Chondrocyte (in vitro differentiated cells): ENCODE measurements at regions not wholly inside any gene's neighbourhood (a gene's known extent, or its start where the extent isn't known, plus 50 kb on each side); places are given as distances from the start of the nearest gene placed in this dataset.
A peak's percentile ranks its signal among the peaks of the same experiment; 100 is the strongest.

ENCODE experiments used
- DNase-seq: peaks from one replicate; pipeline ENCODE4 v3.0.0; 2021; ENCODE audit warnings: mixed read lengths, low spot score
- H3K27ac Mint-ChIP-seq: one replicate; pipeline ENCODE4 v1.8.0; 2021; ENCODE audit warnings: mild to moderate bottlenecking, moderate library complexity, mixed read lengths; ENCODE audit not compliant: unreplicated experiment
- H3K27me3 Mint-ChIP-seq: 2 replicates; pipeline ENCODE4 v1.8.0; 2021; ENCODE audit warnings: low read depth, mixed read lengths
- H3K36me3 Mint-ChIP-seq: 2 replicates; pipeline ENCODE4 v1.8.0; 2021; ENCODE audit warnings: low read depth, mixed read lengths
- H3K4me1 Mint-ChIP-seq: 2 replicates; pipeline ENCODE4 v1.8.0; 2021; ENCODE audit warnings: low read depth, mild to moderate bottlenecking, mixed read lengths
- H3K4me3 Mint-ChIP-seq: one replicate; pipeline ENCODE4 v1.8.0; 2021; ENCODE audit warnings: mild to moderate bottlenecking, moderate library complexity, mixed read lengths; ENCODE audit not compliant: unreplicated experiment
- H3K9me3 Mint-ChIP-seq: 2 replicates; pipeline ENCODE4 v1.8.0; 2021; ENCODE audit warnings: low read depth, mixed read lengths
- TF ChIP-seq, protein P1 (sequence below): fragments of 200-600 bp; sonication (generic); IDR thresholded peaks from 2 replicates; pipeline ENCODE4 v1.5.0; 2021; ENCODE audit warnings: antibody characterized with exemption, mild to moderate bottlenecking, moderate library complexity

DNA sequence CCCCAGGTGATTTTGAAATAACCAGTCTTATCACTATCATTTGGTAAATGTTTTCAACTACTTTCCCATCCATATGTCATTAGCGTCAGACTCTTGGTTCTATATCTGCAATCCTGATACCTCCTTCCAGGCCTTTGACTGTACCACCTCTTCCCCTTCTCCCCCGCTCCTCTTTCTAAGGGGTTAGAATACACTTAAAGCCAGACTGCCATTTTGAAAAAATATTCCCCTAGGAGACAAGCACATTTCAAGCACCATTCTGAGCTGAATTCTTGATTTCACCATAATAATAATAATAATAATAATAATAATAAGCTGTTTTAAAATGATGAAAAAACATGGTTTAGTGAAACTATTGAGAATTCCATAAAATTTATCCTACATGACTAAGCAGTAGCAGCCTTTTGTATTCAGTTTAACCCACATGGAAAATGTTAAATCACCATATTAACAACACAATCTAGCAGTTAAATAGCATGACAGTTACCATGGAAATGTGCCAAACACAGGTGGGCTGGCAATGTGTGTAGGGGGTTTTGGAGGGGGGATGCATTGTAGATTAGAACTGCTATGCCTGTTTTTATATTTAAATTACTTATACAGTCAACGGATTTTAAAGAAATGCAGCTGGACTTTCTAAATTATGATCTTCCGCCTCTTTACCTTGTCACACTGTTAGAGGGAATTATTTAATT lies 480.2 kb upstream of the DEPDC1 start:
- H3K4me3 Mint-ChIP-seq = no peak overlapping the region
- H3K4me1 Mint-ChIP-seq = no peaks in the 10 kb centered on the region
- TF ChIP-seq, protein P1, sequence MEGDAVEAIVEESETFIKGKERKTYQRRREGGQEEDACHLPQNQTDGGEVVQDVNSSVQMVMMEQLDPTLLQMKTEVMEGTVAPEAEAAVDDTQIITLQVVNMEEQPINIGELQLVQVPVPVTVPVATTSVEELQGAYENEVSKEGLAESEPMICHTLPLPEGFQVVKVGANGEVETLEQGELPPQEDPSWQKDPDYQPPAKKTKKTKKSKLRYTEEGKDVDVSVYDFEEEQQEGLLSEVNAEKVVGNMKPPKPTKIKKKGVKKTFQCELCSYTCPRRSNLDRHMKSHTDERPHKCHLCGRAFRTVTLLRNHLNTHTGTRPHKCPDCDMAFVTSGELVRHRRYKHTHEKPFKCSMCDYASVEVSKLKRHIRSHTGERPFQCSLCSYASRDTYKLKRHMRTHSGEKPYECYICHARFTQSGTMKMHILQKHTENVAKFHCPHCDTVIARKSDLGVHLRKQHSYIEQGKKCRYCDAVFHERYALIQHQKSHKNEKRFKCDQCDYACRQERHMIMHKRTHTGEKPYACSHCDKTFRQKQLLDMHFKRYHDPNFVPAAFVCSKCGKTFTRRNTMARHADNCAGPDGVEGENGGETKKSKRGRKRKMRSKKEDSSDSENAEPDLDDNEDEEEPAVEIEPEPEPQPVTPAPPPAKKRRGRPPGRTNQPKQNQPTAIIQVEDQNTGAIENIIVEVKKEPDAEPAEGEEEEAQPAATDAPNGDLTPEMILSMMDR = no peak
- no peaks in the 10 kb centered on the region for H3K36me3 Mint-ChIP-seq
- H3K27ac Mint-ChIP-seq = no peak overlapping the region
- no peak for DNase-seq
- H3K27me3 Mint-ChIP-seq = peaks cover 4% of the 10 kb centered on the region
- H3K9me3 Mint-ChIP-seq = no peaks in the 10 kb centered on the region

GRCh38 chr1:68979891-68980290 lies 483.0 kb upstream of the DEPDC1 start:
- H3K4me3 Mint-ChIP-seq = no peak overlapping the region
- TF ChIP-seq, protein P1 = no peak
- H3K4me1 Mint-ChIP-seq = no peaks in the 10 kb centered on the region
- no peaks in the 10 kb centered on the region for H3K36me3 Mint-ChIP-seq
- H3K27me3 Mint-ChIP-seq = peaks cover 4% of the 10 kb centered on the region
- H3K9me3 Mint-ChIP-seq = no peaks in the 10 kb centered on the region
- no peak for DNase-seq
- H3K27ac Mint-ChIP-seq = no peak overlapping the region

DNA sequence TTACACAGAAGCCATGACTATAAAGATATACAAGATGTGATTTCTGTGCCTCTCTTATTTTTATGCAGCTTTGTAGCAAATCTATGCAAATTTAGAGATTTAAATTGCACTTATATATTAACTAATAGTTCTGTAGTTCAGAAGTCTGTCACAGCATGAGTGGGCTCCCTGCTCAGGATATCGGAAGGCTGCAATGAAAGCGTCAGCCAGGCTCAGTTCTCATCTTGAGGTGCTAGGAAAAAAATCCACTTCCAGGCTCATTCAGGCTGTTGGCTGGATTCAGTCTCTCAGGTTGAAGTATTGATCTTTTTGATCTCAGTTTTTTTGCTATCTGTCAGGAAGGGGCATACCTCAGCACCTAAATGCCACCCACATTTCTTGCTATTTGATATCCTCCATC lies 487.4 kb upstream of the DEPDC1 start:
- Mint-ChIP-seq H3K9me3 (peaks cover 15% of the 10 kb centered on the region), H3K36me3 (no peaks in the 10 kb centered on the region), H3K27me3 (peaks cover 2% of the 10 kb centered on the region), H3K4me3 (no peak overlapping the region), H3K4me1 (no peaks in the 10 kb centered on the region), H3K27ac (no peak overlapping the region)
- no peak for DNase-seq
- TF ChIP-seq, protein P1 = no peak

DNA sequence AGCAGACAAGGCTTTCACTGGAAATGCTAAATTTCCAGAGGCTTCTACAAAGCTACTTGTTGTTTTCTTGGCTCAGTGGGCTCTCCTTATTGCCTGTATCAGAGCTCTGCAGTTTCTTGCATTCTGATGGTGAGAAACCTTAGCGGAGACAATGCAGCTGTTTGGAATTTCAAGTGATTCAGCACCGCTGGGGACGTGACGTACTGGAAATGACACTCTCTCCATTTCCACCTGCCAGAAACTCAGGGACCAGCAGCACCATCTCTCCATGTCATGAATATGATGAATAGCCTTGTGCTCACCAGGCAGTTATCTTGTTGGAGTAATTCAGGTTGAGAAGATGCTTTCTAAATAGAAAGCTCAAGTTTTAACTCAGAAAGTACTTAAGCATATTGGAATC lies 497.2 kb upstream of the DEPDC1 start:
- Mint-ChIP-seq H3K9me3 (peaks cover 14% of the 10 kb centered on the region), H3K27ac (no peak overlapping the region), H3K36me3 (no peaks in the 10 kb centered on the region)

GRCh38 chr1:69016468-69016867 lies 519.6 kb upstream of the DEPDC1 start:
- TF ChIP-seq, protein P1 = peak; percentile 20
- no peak for DNase-seq
- H3K4me1 Mint-ChIP-seq = no peaks in the 10 kb centered on the region
- no peak overlapping the region for H3K27ac Mint-ChIP-seq
- H3K36me3 Mint-ChIP-seq = no peaks in the 10 kb centered on the region
- H3K4me3 Mint-ChIP-seq = no peak overlapping the region
- H3K27me3 Mint-ChIP-seq = peaks cover 11% of the 10 kb centered on the region
- no peaks in the 10 kb centered on the region for H3K9me3 Mint-ChIP-seq

More for the DNA sequence above, 497.2 kb upstream of the DEPDC1 start:
- H3K27me3 Mint-ChIP-seq = no peaks in the 10 kb centered on the region
- TF ChIP-seq, protein P1 = no peak
- H3K4me1 Mint-ChIP-seq = no peaks in the 10 kb centered on the region
- no peak overlapping the region for H3K4me3 Mint-ChIP-seq
- DNase-seq = no peak
